ENCODE measurements at regions not wholly inside any gene's neighbourhood (a gene's known extent, or its start where the extent isn't known, plus 50 kb on each side); places are given as distances from the start of the nearest gene placed in this dataset.

- no peak for TF ChIP-seq POLR2A (IDR thresholded peaks at IDR 0.05)
- no peak for TF ChIP-seq CTCF (IDR thresholded peaks at IDR 0.05)
Observed at GRCh38 chr15:93294066-93294465, 205.1 kb upstream of the RGMA start.
